ENCODE measurements at regions not wholly inside any gene's neighbourhood (a gene's known extent, or its start where the extent isn't known, plus 50 kb on each side); places are given as distances from the start of the nearest gene placed in this dataset.

GRCh38 chr4:176005766-176006165, 59.9 kb upstream of the WDR17 start:
- H3K4me2 ChIP-seq (ENCODE audit: low read depth, low read length, poor library complexity, severe bottlenecking) = no peak overlapping the region
- TF ChIP-seq EZH2phosphoT487 (conservative IDR thresholded peaks at IDR 0.05; ENCODE audit: low read length) = no peak
- TF ChIP-seq, protein P1, sequence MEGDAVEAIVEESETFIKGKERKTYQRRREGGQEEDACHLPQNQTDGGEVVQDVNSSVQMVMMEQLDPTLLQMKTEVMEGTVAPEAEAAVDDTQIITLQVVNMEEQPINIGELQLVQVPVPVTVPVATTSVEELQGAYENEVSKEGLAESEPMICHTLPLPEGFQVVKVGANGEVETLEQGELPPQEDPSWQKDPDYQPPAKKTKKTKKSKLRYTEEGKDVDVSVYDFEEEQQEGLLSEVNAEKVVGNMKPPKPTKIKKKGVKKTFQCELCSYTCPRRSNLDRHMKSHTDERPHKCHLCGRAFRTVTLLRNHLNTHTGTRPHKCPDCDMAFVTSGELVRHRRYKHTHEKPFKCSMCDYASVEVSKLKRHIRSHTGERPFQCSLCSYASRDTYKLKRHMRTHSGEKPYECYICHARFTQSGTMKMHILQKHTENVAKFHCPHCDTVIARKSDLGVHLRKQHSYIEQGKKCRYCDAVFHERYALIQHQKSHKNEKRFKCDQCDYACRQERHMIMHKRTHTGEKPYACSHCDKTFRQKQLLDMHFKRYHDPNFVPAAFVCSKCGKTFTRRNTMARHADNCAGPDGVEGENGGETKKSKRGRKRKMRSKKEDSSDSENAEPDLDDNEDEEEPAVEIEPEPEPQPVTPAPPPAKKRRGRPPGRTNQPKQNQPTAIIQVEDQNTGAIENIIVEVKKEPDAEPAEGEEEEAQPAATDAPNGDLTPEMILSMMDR (IDR thresholded peaks at IDR 0.05; ENCODE audit: insufficient read depth, low read length, poor library complexity, severe bottlenecking) = no peak
- no peak overlapping the region for H2AFZ ChIP-seq (ENCODE audit: low read depth, low read length, severe bottlenecking)
- H3K4me3 ChIP-seq (ENCODE audit: insufficient read depth, low read length, poor library complexity, severe bottlenecking) = no peak overlapping the region
- H3K27ac ChIP-seq (ENCODE audit: low read depth, low read length) = no peak overlapping the region
- H3K36me3 ChIP-seq (ENCODE audit: low read length) = no peaks in the 10 kb centered on the region
- H3F3A ChIP-seq (ENCODE audit: insufficient read depth) = no peaks in the 10 kb centered on the region
- no peaks in the 10 kb centered on the region for H3K9me2 ChIP-seq (replicated peaks; ENCODE audit: insufficient read depth, low read length)
- no peaks in the 10 kb centered on the region for H3K9me3 ChIP-seq (ENCODE audit: insufficient read depth, low read length)
- no peaks in the 10 kb centered on the region for H3K27me3 ChIP-seq (ENCODE audit: low read length)
- no peak overlapping the region for H3K9ac ChIP-seq (ENCODE audit: low read length)
- no peaks in the 10 kb centered on the region for H3K79me2 ChIP-seq (ENCODE audit: insufficient read depth, low read length)
- H4K20me1 ChIP-seq (ENCODE audit: low read depth, low read length) = no peaks in the 10 kb centered on the region

DNA sequence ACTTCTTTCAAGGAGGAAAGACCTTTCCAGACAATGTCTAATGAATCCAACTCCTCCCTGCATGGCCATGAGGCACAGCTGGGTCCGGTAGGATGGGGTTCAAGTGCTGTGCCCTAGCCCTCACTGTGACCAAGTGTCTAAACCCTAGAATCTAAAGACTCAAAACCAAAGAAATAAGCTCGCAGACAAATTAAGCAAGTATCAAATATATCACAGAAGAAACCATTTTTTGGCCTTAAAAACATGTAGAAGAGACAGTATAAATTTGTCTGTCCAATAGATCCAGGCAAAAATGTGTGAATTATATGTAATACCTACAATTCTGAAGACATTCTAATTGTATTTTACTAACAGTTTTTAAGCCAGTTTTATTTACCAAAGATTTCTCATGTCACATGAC, 56.4 kb upstream of the WDR17 start:
- no peak for TF ChIP-seq EZH2phosphoT487 (conservative IDR thresholded peaks at IDR 0.05; ENCODE audit: low read length)
- TF ChIP-seq, protein P1 (IDR thresholded peaks at IDR 0.05; ENCODE audit: insufficient read depth, low read length, poor library complexity, severe bottlenecking) = no peak
- Histone ChIP-seq H3K27ac (ENCODE audit: low read depth, low read length) (no peak overlapping the region), H3K27me3 (ENCODE audit: low read length) (no peaks in the 10 kb centered on the region), H2AFZ (ENCODE audit: low read depth, low read length, severe bottlenecking) (no peak overlapping the region), H3F3A (ENCODE audit: insufficient read depth) (peaks cover 9% of the 10 kb centered on the region), H3K9ac (ENCODE audit: low read length) (no peak overlapping the region), H4K20me1 (ENCODE audit: low read depth, low read length) (no peaks in the 10 kb centered on the region), H3K4me3 (ENCODE audit: insufficient read depth, low read length, poor library complexity, severe bottlenecking) (no peak overlapping the region), H3K79me2 (ENCODE audit: insufficient read depth, low read length) (no peaks in the 10 kb centered on the region), H3K9me3 (ENCODE audit: insufficient read depth, low read length) (no peaks in the 10 kb centered on the region), H3K36me3 (ENCODE audit: low read length) (no peaks in the 10 kb centered on the region), H3K9me2 (replicated peaks; ENCODE audit: insufficient read depth, low read length) (no peaks in the 10 kb centered on the region), H3K4me2 (ENCODE audit: low read depth, low read length, poor library complexity, severe bottlenecking) (no peak overlapping the region)

DNA sequence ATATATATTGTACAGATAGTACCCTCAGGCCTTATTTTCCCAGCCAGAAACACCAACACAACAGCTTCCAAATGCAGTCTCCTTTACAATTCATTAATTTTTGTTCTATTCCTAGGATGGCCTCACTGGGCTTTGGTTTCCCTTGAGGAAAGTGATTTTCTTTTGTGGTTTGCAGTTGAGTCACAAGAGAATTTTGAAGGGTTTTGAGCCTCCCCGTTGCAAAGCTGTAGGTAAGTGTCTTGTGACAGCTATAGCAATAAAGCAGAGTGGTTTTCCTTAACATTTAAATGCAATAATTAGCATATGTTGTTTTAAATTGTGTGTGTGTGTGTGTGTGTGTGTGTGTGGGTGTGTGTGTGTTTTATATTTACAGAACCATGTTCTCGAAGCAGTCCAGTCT, 54.1 kb upstream of the WDR17 start:
- H3K36me3 ChIP-seq (ENCODE audit: low read length) = no peaks in the 10 kb centered on the region
- no peaks in the 10 kb centered on the region for H3K9me3 ChIP-seq (ENCODE audit: insufficient read depth, low read length)
- TF ChIP-seq EZH2phosphoT487 (conservative IDR thresholded peaks at IDR 0.05; ENCODE audit: low read length) = no peak
- TF ChIP-seq, protein P1 (IDR thresholded peaks at IDR 0.05; ENCODE audit: insufficient read depth, low read length, poor library complexity, severe bottlenecking) = no peak
- H3K4me3 ChIP-seq (ENCODE audit: insufficient read depth, low read length, poor library complexity, severe bottlenecking) = no peak overlapping the region
- no peak overlapping the region for H3K27ac ChIP-seq (ENCODE audit: low read depth, low read length)
- H3K9ac ChIP-seq (ENCODE audit: low read length) = no peak overlapping the region
- H3K4me2 ChIP-seq (ENCODE audit: low read depth, low read length, poor library complexity, severe bottlenecking) = no peak overlapping the region
- no peaks in the 10 kb centered on the region for H3K27me3 ChIP-seq (ENCODE audit: low read length)
- H3K9me2 ChIP-seq (replicated peaks; ENCODE audit: insufficient read depth, low read length) = no peaks in the 10 kb centered on the region
- H4K20me1 ChIP-seq (ENCODE audit: low read depth, low read length) = no peaks in the 10 kb centered on the region
- peaks cover 17% of the 10 kb centered on the region for H3F3A ChIP-seq (ENCODE audit: insufficient read depth)
- no peak overlapping the region for H2AFZ ChIP-seq (ENCODE audit: low read depth, low read length, severe bottlenecking)
- no peaks in the 10 kb centered on the region for H3K79me2 ChIP-seq (ENCODE audit: insufficient read depth, low read length)
